ENCODE measurements at regions not wholly inside any gene's neighbourhood (a gene's known extent, or its start where the extent isn't known, plus 50 kb on each side); places are given as distances from the start of the nearest gene placed in this dataset.

DNA sequence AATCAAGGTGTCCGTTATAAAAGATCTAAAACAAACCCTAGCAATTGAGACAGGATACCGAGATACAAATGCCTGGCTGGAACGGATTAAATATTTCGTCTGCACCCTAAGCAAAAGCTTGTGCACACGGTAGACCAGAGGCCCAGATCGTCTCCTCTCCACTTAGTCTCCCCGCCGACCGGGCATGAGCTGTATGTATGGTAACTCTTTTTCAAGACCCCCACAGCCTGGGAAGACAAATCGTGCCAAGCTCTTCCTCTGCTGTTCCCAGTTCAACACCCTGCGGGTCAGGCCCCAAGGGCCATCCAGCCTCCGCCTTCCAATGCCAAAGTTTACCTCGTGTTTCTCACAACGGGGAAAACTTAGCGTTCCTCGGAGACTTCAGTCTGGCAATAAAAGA is 285.7 kb upstream of the GALNT17 start:
- Histone ChIP-seq H3K27me3 (ENCODE audit: control insufficient read depth, insufficient read depth, low read length) (no peaks in the 10 kb centered on the region), H3K4me3 (ENCODE audit: insufficient read depth, low read depth, low read length) (no peak overlapping the region; the same call in 1 of the 2 replicates), H3K36me3 (replicated peaks; ENCODE audit: control insufficient read depth, insufficient read depth, low read length) (no peaks in the 10 kb centered on the region)
- no peak for DNase-seq

DNA sequence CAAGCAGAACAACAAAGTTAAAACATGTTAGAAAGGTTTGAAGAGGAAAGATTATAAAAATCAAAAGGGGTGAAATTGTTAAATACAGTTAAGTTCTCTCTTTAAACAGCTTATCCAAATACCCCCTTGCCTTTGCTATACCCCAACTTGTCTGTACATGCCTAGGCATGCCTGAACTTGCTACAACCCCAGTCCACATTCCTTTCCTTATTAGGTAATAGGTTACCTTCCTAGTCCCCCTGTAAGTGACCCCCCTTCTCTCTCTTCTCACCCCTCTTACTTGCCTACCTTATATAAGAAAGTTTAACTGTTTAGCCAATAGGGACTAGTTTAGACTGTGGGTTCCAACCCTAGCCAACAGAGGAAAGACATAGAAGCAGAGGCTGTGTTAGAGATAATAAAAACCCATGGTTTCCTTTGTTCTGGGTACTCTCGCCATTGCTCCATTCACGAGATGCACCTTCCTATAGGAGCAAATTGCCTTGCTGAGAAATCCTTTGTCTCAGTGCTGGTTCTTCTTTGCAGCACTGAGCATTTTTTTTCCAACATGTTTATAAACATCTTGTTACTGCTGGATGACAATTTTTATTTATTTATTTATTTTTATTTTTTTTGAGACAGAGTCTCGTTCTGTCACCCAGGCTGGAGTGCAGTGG is 282.2 kb upstream of the GALNT17 start:
- H3K27me3 ChIP-seq (ENCODE audit: control insufficient read depth, insufficient read depth, low read length), result no peaks in the 10 kb centered on the region
- H3K36me3 ChIP-seq (replicated peaks; ENCODE audit: control insufficient read depth, insufficient read depth, low read length), result no peaks in the 10 kb centered on the region
- H3K4me3 ChIP-seq (ENCODE audit: insufficient read depth, low read depth, low read length), result no peak overlapping the region
- no peak for DNase-seq

DNA sequence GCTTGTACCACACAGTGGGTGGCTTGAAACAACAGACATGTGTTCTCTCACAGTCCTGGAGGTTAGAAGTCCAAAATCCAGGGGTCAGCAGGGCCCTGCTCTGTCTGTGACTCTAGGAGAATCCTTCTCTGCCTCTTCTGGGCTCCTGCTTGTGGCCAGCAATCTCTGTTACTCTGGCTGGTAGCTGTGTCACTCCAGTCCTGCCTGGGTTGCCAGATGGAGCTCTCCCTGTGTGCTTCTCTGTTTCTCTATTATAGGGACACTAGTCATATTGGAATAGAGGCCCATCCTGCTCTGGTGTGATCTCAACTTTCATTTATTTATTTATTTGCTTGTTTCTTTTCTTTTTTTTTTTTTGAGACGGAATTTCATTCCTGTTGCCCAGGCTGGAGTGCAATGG is 276.6 kb upstream of the GALNT17 start:
- no peak for DNase-seq
- Histone ChIP-seq H3K4me3 (ENCODE audit: insufficient read depth, low read depth, low read length) (no peak overlapping the region), H3K27me3 (ENCODE audit: control insufficient read depth, insufficient read depth, low read length) (no peaks in the 10 kb centered on the region), H3K36me3 (replicated peaks; ENCODE audit: control insufficient read depth, insufficient read depth, low read length) (no peaks in the 10 kb centered on the region)

DNA sequence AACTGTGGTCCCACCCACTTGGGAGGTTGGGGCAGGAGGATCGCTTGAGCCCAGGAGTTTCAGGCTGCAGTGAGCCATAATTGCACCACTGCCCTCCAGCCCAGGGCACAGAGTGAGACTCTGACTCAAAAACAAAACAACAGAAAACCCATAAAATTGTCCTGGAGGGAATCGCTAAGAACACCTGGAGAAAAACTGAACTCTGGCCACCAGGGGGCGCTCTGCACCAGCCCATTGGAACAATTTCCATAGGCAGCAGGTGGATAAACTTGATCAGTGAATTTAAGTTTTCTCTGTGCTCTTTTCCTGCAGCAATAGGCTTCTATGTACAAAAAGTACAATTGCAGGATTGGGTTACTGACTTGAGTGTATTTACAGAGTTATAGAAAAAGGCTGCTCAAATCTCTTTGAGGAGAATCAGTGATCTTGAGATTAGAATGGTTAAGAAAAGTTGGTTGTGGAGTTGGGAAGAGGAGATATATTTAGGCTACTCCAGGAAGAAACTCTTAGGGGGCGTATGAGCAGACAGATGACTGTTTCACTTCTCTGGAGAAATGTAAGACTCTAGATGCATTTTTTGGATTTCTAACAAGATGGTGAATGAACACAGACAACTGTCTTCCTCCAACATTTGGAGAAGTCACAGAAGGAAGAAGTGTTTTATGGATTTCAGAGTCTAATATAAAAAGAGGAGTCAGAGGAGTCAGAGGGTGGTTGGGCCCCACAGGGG is 274.9 kb upstream of the GALNT17 start:
- DNase-seq, result peak; percentile 59
- no peak overlapping the region for H3K4me3 ChIP-seq (ENCODE audit: insufficient read depth, low read depth, low read length)
- H3K27me3 ChIP-seq (ENCODE audit: control insufficient read depth, insufficient read depth, low read length), result no peaks in the 10 kb centered on the region
- no peaks in the 10 kb centered on the region for H3K36me3 ChIP-seq (replicated peaks; ENCODE audit: control insufficient read depth, insufficient read depth, low read length)

DNA sequence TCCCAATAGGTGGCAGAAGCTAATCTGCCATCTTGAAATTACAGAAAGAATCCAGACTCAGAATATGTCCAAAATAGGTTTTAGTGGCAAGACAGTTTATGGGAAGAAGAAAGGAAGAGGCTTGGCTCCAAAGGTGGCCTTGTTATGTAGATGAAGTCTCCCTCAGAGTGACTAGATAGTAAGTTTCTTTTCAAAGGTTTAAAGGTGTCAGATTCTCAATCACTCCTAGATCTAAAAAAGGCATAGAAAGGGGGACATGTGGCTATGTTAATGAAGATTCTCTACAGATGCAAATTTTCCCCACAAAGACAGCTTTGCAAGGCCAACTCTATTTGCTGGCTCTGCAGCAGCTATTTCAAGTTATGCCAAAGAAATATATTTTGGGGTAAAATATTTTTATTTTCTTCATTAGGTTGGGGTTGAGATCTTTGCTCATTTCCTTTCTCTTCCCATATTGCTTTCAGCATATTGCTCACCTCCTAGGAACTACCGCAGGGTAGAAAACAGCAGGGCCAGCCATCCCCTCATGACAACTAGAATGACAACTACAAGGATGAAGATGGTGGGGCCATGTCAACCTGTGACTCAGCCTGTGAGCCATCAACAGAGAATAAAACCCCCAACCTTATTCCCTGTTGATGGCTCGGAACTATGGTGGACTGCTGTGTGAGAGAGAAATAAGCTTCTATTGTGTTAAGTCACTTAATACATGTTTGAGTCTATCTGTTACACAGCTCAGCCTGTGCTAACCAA is 274.0 kb upstream of the GALNT17 start:
- Histone ChIP-seq H3K36me3 (replicated peaks; ENCODE audit: control insufficient read depth, insufficient read depth, low read length) (no peaks in the 10 kb centered on the region), H3K27me3 (ENCODE audit: control insufficient read depth, insufficient read depth, low read length) (no peaks in the 10 kb centered on the region), H3K4me3 (ENCODE audit: insufficient read depth, low read depth, low read length) (no peak overlapping the region)
- peak; percentile 50 for DNase-seq

DNA sequence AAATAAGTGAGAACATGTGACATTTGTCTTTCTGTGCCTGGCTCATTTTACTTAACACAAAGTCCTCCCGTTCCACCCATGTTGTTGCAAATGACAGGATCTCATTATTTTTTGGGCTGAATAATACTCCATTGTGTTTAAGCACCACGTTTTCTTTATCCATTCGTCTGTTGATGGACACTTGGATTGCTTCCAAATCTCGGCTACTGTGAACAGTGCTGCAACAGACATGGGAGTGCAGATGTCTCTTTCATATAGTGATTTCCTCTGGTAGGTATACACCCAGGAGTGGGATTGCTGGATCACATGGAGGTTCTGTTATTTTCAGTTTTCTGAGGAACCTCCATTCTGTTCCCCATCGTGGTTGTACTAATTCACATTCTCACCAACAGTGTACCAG is 264.4 kb upstream of the GALNT17 start:
- H3K27me3 ChIP-seq (ENCODE audit: control insufficient read depth, insufficient read depth, low read length), result no peaks in the 10 kb centered on the region
- H3K36me3 ChIP-seq (replicated peaks; ENCODE audit: control insufficient read depth, insufficient read depth, low read length), result no peaks in the 10 kb centered on the region
- no peak overlapping the region for H3K4me3 ChIP-seq (ENCODE audit: insufficient read depth, low read depth, low read length)
- no peak for DNase-seq

DNA sequence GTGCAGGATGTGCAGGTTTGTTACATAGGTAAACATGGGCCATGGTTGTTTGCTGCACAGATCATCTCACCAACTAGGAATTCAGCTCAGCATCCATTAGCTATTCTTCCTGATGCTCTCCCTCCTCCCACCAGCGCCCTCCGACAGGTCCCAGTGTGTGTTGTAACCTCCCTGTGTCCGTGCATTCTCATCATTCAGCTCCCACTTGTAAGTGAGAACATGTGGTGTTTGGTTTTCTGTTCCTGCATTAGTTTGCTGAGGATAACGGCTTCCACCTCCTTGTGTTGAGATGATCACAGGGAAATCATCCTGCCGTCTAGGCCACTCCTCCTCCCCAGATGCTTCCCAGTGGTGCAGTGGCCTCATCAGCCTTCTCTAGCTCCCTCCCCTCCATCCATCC is 261.6 kb upstream of the GALNT17 start:
- H3K36me3 ChIP-seq (replicated peaks; ENCODE audit: control insufficient read depth, insufficient read depth, low read length), result no peaks in the 10 kb centered on the region
- H3K27me3 ChIP-seq (ENCODE audit: control insufficient read depth, insufficient read depth, low read length), result no peaks in the 10 kb centered on the region
- DNase-seq, result no peak
- no peak overlapping the region for H3K4me3 ChIP-seq (ENCODE audit: insufficient read depth, low read depth, low read length)

DNA sequence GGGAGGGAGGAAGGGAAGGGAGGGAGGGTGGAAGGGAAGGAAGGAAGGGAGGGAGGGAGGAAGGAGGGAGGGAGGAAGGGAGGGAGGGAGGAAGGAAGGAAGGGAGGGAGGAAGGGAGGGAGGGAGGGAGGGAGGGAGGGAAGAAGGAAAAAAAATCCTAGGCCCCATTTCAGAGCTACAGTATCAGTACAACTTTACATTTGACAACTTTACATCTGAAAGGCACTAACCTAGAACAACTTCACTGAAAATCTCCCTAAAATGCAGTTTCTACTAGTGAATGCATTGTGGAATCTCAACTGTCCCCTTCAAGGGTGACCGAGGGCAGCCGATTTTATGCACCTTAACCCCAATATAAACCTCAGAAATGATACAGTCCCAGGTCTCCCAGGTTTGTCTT is 259.8 kb upstream of the GALNT17 start:
- H3K27me3 ChIP-seq (ENCODE audit: control insufficient read depth, insufficient read depth, low read length), result no peaks in the 10 kb centered on the region
- no peak for DNase-seq
- H3K36me3 ChIP-seq (replicated peaks; ENCODE audit: control insufficient read depth, insufficient read depth, low read length), result no peaks in the 10 kb centered on the region
- H3K4me3 ChIP-seq (ENCODE audit: insufficient read depth, low read depth, low read length), result no peak overlapping the region

DNA sequence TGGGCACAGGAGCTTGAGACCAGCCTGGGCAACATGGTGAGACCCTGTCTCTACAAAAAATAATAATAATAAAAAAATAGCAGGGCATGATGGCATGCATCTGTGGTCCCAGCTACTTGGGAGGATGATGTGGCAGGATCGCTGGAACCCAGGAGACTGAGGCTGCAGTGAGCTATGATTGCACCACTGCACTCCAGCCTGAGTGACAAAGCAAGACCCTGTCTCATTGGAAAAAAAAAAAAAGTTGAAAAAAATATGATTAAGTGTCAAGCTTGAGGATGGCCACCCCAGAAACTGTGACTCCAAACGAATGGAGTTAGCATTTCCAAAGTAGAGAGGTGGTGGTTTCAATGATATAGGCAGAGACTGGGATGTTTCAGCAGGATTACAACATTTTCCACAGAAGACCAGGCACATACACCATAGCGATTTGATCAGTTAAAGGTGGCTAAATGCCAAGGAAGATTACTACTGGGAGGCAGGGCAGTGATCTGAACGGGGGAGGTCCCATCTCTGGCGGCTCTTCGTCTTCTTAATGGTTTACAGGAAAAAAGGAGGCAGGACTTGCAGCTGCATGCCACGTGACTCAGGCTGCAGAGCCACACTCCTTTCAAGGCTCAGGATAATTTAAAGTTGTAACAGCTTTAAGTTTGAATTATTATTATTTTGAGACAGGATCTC is 250.6 kb upstream of the GALNT17 start:
- H3K4me3 ChIP-seq (ENCODE audit: insufficient read depth, low read depth, low read length), result no peak overlapping the region
- no peaks in the 10 kb centered on the region for H3K36me3 ChIP-seq (replicated peaks; ENCODE audit: control insufficient read depth, insufficient read depth, low read length)
- H3K27me3 ChIP-seq (ENCODE audit: control insufficient read depth, insufficient read depth, low read length), result no peaks in the 10 kb centered on the region
- DNase-seq, result no peak

DNA sequence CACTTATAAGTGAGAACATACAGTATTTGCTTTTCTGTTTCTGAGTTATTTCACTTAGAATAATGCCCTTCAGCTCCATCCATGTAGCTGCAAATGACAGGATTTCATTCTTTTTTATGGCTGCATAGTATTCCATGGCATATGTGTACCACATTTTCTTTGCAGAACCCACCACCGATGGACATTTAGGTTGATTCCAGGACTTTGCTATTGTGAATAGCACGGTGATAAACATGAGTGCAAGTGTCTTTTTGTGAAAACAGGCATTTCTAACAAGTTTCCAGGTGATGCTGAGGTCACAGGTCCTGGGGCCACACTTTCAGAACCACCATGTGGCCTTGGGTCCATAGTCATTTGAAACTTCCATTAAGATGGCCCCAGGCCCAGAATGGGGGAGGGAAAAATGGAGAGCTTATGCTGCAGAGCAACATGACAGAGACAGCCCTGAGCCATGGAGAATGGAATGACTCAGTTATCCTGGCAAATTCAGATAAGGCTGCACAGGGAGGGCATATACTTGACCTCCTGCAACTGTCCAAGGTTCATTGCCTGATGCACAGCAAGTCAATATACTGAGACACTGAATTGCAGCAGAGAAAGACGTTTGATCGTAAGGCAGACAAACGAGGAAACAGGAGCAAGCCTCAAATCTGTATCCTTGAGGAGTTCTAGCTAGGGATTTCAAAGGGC is 248.0 kb upstream of the GALNT17 start:
- no peaks in the 10 kb centered on the region for H3K27me3 ChIP-seq (ENCODE audit: control insufficient read depth, insufficient read depth, low read length)
- no peak for DNase-seq
- no peaks in the 10 kb centered on the region for H3K36me3 ChIP-seq (replicated peaks; ENCODE audit: control insufficient read depth, insufficient read depth, low read length)
- H3K4me3 ChIP-seq (ENCODE audit: insufficient read depth, low read depth, low read length), result no peak overlapping the region

DNA sequence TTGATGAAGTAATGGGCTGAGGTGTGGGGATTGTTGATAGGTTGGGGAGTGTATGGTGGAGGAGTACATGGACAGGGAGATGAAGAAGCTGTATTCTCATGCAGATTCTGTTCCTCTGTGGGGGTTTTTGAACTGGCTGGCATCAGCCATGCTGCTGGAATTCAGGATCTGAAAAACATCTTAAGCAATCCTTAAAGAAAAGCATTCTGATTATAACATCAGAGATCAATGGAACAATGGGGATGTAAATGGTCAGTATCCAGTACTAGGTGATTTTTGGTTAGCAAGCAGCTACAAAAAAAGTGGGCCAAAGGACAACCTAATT is 247.5 kb upstream of the GALNT17 start:
- H3K4me3 ChIP-seq (ENCODE audit: insufficient read depth, low read depth, low read length), result no peak overlapping the region
- peak; percentile 62 for DNase-seq
- no peaks in the 10 kb centered on the region for H3K36me3 ChIP-seq (replicated peaks; ENCODE audit: control insufficient read depth, insufficient read depth, low read length)
- H3K27me3 ChIP-seq (ENCODE audit: control insufficient read depth, insufficient read depth, low read length), result no peaks in the 10 kb centered on the region

DNA sequence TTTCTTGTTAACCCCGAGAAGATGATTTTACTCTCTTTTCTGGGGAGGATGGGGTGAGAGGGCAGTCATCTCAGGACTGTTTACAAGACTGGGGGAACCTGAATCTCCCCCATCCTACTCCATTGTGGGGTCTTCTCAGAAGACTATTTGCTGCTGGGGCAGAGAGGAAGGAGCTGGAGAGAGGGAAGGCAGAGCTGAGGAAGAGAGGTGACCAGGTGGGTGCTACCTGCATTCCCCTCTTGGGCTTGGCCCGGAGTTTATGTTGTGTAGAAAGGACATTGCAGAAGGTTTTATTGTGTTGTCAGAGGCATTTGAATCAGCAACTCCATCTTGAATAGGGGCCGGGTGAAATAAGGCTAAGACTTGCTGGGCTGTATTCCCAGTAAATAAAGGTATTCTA is 247.1 kb upstream of the GALNT17 start:
- H3K36me3 ChIP-seq (replicated peaks; ENCODE audit: control insufficient read depth, insufficient read depth, low read length), result no peaks in the 10 kb centered on the region
- no peak overlapping the region for H3K4me3 ChIP-seq (ENCODE audit: insufficient read depth, low read depth, low read length)
- DNase-seq, result no peak
- no peaks in the 10 kb centered on the region for H3K27me3 ChIP-seq (ENCODE audit: control insufficient read depth, insufficient read depth, low read length)

DNA sequence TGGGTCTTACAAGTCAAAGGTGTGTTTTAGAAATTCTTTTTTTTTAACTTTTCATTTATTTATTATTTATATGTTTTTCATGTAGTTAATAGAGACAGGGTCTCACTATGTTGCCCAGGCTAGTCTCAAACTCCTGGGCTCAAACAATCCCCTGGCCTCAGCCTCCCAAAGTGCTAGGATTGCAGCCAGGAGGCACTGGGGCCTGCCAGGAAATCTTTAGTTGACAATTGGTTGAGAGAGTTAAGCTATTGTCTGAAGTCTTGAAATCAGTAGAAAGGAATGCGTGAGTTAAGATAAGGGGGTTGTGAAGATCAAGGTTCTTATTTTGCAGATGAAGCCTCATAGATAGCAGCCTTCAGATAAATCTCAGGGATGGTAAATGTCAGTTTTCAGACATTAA is 245.4 kb upstream of the GALNT17 start:
- no peaks in the 10 kb centered on the region for H3K27me3 ChIP-seq (ENCODE audit: control insufficient read depth, insufficient read depth, low read length)
- H3K4me3 ChIP-seq (ENCODE audit: insufficient read depth, low read depth, low read length), result no peak overlapping the region
- H3K36me3 ChIP-seq (replicated peaks; ENCODE audit: control insufficient read depth, insufficient read depth, low read length), result no peaks in the 10 kb centered on the region
- DNase-seq, result no peak

DNA sequence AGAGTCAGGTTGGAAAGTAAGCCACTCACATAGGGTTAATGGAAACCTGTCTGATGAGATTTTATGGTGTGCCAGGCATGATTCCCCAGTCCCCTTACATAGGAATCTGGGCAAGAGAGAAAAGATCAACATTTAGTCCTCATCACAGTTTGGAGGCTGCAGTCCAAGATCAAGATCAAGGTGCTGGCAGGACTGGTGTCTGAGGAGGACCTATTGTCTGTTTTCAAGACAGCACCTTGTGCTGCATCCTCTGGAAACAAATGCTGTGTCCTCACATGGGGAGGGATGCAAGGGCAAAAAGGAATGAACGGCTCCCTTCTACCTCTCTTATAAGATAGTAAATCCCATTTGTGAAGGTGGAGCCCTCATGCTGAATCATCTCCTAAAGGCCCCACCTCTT is 244.8 kb upstream of the GALNT17 start:
- no peak for DNase-seq
- Histone ChIP-seq H3K27me3 (ENCODE audit: control insufficient read depth, insufficient read depth, low read length) (no peaks in the 10 kb centered on the region), H3K36me3 (replicated peaks; ENCODE audit: control insufficient read depth, insufficient read depth, low read length) (no peaks in the 10 kb centered on the region), H3K4me3 (ENCODE audit: insufficient read depth, low read depth, low read length) (no peak overlapping the region)
